Neural progenitor cell (in vitro differentiated cells): ENCODE measurements at regions not wholly inside any gene's neighbourhood (a gene's known extent, or its start where the extent isn't known, plus 50 kb on each side); places are given as distances from the start of the nearest gene placed in this dataset.

Source experiments
- DNase-seq: peaks from one replicate; pipeline ENCODE4 v3.0.0-alpha.2; 2016; ENCODE audit warnings: low spot score
- H2AFZ ChIP-seq: fragments of 200-600 bp; sonication (generic); replicated peaks from 2 replicates; pipeline ENCODE4 v1.6.1; 2016; ENCODE audit warnings: antibody characterized with exemption
- H3F3A ChIP-seq: fragments of 200-600 bp; sonication (generic); 2 replicates; pipeline ENCODE4 v1.6.1; 2016; ENCODE audit warnings: antibody characterized with exemption, low read depth
- H3K27ac ChIP-seq: fragments of 200-600 bp; sonication (generic); 2 replicates; pipeline ENCODE4 v1.5.1; 2016; ENCODE audit warnings: mild to moderate bottlenecking
- H3K27me3 ChIP-seq: fragments of 200-600 bp; sonication (generic); 2 replicates; pipeline ENCODE4 v1.6.1; 2016; ENCODE audit warnings: mild to moderate bottlenecking, moderate library complexity
- H3K36me3 ChIP-seq: fragments of 200-600 bp; sonication (generic); 2 replicates; pipeline ENCODE4 v1.5.1; 2016
- H3K4me1 ChIP-seq: fragments of 200-600 bp; sonication (generic); 2 replicates; pipeline ENCODE4 v1.6.1; 2016; ENCODE audit warnings: mixed run types
- H3K4me2 ChIP-seq: fragments of 200-600 bp; sonication (generic); 2 replicates; pipeline ENCODE4 v1.6.1; 2016
- H3K4me3 ChIP-seq: fragments of 200-600 bp; sonication (generic); 2 replicates; pipeline ENCODE4 v1.5.1; 2016
- H3K79me2 ChIP-seq: fragments of 200-600 bp; sonication (generic); 2 replicates; pipeline ENCODE4 v1.6.1; 2016; ENCODE audit warnings: low read depth
- H3K9ac ChIP-seq: fragments of 200-600 bp; sonication (generic); 2 replicates; pipeline ENCODE4 v1.6.1; 2016
- H3K9me3 ChIP-seq: fragments of 200-600 bp; sonication (generic); 2 replicates; pipeline ENCODE4 v1.5.1; 2016; ENCODE audit warnings: low read depth
- H4K20me1 ChIP-seq: fragments of 200-600 bp; sonication (generic); 2 replicates; pipeline ENCODE4 v1.6.1; 2016; ENCODE audit warnings: low read depth
- H3K27ac Mint-ChIP-seq: 3 replicates; pipeline ENCODE4 v1.8.0; 2021; ENCODE audit warnings: mixed read lengths
- H3K27me3 Mint-ChIP-seq: 2 replicates; pipeline ENCODE4 v1.8.0; 2022; ENCODE audit warnings: low read depth, mild to moderate bottlenecking, inconsistent platforms, moderate library complexity, mixed read lengths; ENCODE audit not compliant: insufficient read depth
- H3K36me3 Mint-ChIP-seq: 3 replicates; pipeline ENCODE4 v1.8.0; 2021; ENCODE audit warnings: mixed read lengths
- H3K4me1 Mint-ChIP-seq: 3 replicates; pipeline ENCODE4 v1.8.0; 2021; ENCODE audit warnings: mixed read lengths
- H3K4me3 Mint-ChIP-seq: 3 replicates; pipeline ENCODE4 v1.8.0; 2021; ENCODE audit warnings: mild to moderate bottlenecking, moderate library complexity, mixed read lengths
- H3K9me3 Mint-ChIP-seq: 3 replicates; pipeline ENCODE4 v1.8.0; 2020; ENCODE audit warnings: mixed read lengths
- EZH2 ChIP-seq: fragments of 200-600 bp; sonication (generic); IDR thresholded peaks from 2 replicates; pipeline ENCODE4 v1.6.1; 2017; ENCODE audit warnings: antibody characterized with exemption, mild to moderate bottlenecking, moderate library complexity
- EZH2phosphoT487 ChIP-seq: fragments of 200-600 bp; sonication (generic); IDR thresholded peaks from 2 replicates; pipeline ENCODE4 v1.6.1; 2017; ENCODE audit warnings: antibody characterized with exemption
- TF ChIP-seq, protein P1 (sequence below): fragments of 200-600 bp; sonication (generic); IDR thresholded peaks from 2 replicates; pipeline ENCODE4 v1.5.1; 2017; ENCODE audit warnings: antibody characterized with exemption, mild to moderate bottlenecking

DNA sequence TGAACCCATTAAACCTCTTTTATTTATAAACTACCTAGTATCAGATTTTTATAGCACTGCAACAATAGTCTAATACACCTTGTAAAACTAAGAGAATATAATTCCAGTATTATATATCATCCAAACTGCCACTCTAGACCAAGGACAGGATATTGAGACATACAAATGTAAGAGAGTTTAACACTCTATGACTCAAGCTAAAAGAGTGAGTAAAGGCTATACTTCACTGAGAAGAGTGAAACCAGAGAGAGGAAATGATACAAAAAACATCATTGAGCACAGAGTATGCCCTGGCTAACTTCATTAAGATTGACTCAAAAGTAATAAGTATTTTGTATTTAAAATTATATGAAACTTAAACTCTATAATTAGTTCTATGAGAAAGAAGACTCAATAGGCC lies 1951.9 kb upstream of the SEL1L start:
- no peaks in the 10 kb centered on the region for H3F3A ChIP-seq
- no peak overlapping the region for H3K4me2 ChIP-seq
- H3K36me3 Mint-ChIP-seq, result no peaks in the 10 kb centered on the region
- no peak overlapping the region for H2AFZ ChIP-seq
- H3K79me2 ChIP-seq, result no peaks in the 10 kb centered on the region
- no peaks in the 10 kb centered on the region for H3K36me3 ChIP-seq
- no peak overlapping the region for H3K27ac Mint-ChIP-seq
- H3K9me3 Mint-ChIP-seq, result no peaks in the 10 kb centered on the region
- no peak overlapping the region for H3K4me3 Mint-ChIP-seq
- no peaks in the 10 kb centered on the region for H3K27me3 Mint-ChIP-seq
- no peak overlapping the region for H3K27ac ChIP-seq
- TF ChIP-seq, protein P1, sequence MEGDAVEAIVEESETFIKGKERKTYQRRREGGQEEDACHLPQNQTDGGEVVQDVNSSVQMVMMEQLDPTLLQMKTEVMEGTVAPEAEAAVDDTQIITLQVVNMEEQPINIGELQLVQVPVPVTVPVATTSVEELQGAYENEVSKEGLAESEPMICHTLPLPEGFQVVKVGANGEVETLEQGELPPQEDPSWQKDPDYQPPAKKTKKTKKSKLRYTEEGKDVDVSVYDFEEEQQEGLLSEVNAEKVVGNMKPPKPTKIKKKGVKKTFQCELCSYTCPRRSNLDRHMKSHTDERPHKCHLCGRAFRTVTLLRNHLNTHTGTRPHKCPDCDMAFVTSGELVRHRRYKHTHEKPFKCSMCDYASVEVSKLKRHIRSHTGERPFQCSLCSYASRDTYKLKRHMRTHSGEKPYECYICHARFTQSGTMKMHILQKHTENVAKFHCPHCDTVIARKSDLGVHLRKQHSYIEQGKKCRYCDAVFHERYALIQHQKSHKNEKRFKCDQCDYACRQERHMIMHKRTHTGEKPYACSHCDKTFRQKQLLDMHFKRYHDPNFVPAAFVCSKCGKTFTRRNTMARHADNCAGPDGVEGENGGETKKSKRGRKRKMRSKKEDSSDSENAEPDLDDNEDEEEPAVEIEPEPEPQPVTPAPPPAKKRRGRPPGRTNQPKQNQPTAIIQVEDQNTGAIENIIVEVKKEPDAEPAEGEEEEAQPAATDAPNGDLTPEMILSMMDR, result no peak
- TF ChIP-seq EZH2phosphoT487 (no peak), EZH2 (no peak)
- H3K27me3 ChIP-seq, result no peaks in the 10 kb centered on the region
- H3K4me3 ChIP-seq, result no peak overlapping the region
- H3K4me1 ChIP-seq, result no peaks in the 10 kb centered on the region
- no peaks in the 10 kb centered on the region for H3K4me1 Mint-ChIP-seq
- H3K9me3 ChIP-seq, result no peaks in the 10 kb centered on the region
- no peak overlapping the region for H3K9ac ChIP-seq
- no peak for DNase-seq
- H4K20me1 ChIP-seq, result no peaks in the 10 kb centered on the region

DNA sequence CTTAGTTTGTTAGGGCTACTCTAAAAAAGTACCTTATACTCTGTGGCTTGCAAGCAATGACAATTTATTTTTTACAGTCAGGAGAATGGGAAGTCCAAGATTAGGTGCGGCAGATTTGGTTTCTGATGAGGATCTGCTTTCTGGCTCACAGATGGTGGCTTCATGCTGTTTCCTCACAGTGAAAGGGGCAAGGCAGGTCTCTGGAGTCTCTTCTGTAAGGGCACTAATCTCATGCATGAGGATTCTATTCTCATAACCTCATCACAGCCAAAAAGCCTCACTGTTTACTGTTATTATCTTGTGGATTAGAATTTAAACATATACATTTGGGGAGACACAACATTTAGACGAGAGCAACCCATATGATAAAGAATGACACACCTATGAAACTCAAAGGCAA lies 1957.4 kb upstream of the SEL1L start:
- no peaks in the 10 kb centered on the region for H3K36me3 Mint-ChIP-seq
- Histone ChIP-seq H3K4me3 (no peak overlapping the region), H3K9ac (no peak overlapping the region), H3K27me3 (no peaks in the 10 kb centered on the region), H3K4me2 (peak overlapping the region; percentile 38), H3K9me3 (no peaks in the 10 kb centered on the region), H3K27ac (no peak overlapping the region), H2AFZ (no peak overlapping the region), H3K36me3 (no peaks in the 10 kb centered on the region), H4K20me1 (no peaks in the 10 kb centered on the region), H3K79me2 (no peaks in the 10 kb centered on the region), H3K4me1 (no peaks in the 10 kb centered on the region), H3F3A (no peaks in the 10 kb centered on the region)
- peak; percentile 36 for DNase-seq
- H3K4me3 Mint-ChIP-seq, result no peak overlapping the region
- H3K4me1 Mint-ChIP-seq, result peaks cover 4% of the 10 kb centered on the region
- H3K9me3 Mint-ChIP-seq, result peaks cover 2% of the 10 kb centered on the region
- TF ChIP-seq EZH2phosphoT487, result no peak
- TF ChIP-seq EZH2, result no peak
- TF ChIP-seq, protein P1, result no peak
- H3K27ac Mint-ChIP-seq, result no peak overlapping the region
- no peaks in the 10 kb centered on the region for H3K27me3 Mint-ChIP-seq

DNA sequence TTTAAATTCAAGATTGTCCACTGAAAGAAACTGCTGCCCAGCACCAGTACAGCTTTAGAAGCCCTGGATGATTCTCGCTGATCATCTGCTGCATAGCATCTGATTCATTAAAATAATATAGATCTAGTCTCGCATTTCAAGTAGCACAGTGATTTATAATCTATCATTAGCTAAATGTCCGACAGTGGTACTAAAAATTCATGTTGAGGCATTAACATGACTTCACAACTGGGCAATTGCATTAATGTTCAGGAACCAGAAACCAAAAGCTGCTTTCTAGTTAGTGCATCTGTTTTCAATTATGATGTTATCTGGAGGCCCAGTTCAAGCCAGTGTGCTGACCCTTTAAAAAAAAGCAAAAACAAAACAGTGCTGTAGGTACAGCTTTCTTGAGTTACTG lies 1987.2 kb upstream of the SEL1L start:
- DNase-seq, result no peak
- H2AFZ ChIP-seq, result no peak overlapping the region
- no peak overlapping the region for H3K4me3 ChIP-seq
- Mint-ChIP-seq H3K36me3 (no peaks in the 10 kb centered on the region), H3K4me1 (no peaks in the 10 kb centered on the region), H3K27me3 (no peaks in the 10 kb centered on the region), H3K9me3 (no peaks in the 10 kb centered on the region), H3K27ac (no peak overlapping the region), H3K4me3 (no peak overlapping the region)
- no peaks in the 10 kb centered on the region for H3K79me2 ChIP-seq
- H3K27ac ChIP-seq, result no peak overlapping the region
- no peak overlapping the region for H3K9ac ChIP-seq
- H3K9me3 ChIP-seq, result no peaks in the 10 kb centered on the region
- H3K36me3 ChIP-seq, result no peaks in the 10 kb centered on the region
- H3K4me1 ChIP-seq, result no peaks in the 10 kb centered on the region
- no peaks in the 10 kb centered on the region for H3F3A ChIP-seq
- TF ChIP-seq EZH2, result no peak
- no peaks in the 10 kb centered on the region for H3K27me3 ChIP-seq
- no peaks in the 10 kb centered on the region for H4K20me1 ChIP-seq
- H3K4me2 ChIP-seq, result no peak overlapping the region

DNA sequence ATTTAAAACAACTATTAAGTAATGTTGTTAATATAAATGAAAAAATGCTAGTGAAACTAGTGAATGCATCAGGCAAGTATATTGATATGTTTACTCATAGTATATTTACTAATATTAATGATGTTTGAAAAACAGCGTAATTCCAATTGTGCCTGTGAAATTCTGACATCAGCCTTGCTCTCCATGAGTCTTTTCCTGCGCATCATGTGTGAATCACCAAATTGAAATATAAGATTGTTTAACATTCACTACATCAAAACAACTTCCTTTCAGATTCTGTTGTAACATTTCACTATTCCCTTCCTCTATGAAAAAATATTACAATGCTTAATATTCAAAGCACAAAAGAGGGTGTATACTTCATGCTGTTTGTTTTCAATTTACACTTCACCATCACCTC lies 1995.9 kb upstream of the SEL1L start:
- Histone ChIP-seq H3K36me3 (no peaks in the 10 kb centered on the region), H3K9ac (no peak overlapping the region), H3K4me2 (no peak overlapping the region), H3K4me1 (no peaks in the 10 kb centered on the region), H3K4me3 (no peak overlapping the region), H4K20me1 (no peaks in the 10 kb centered on the region), H3F3A (no peaks in the 10 kb centered on the region), H3K79me2 (no peaks in the 10 kb centered on the region), H2AFZ (no peak overlapping the region), H3K27ac (no peak overlapping the region), H3K27me3 (no peaks in the 10 kb centered on the region), H3K9me3 (no peaks in the 10 kb centered on the region)
- Mint-ChIP-seq H3K4me1 (no peaks in the 10 kb centered on the region), H3K36me3 (no peaks in the 10 kb centered on the region), H3K27me3 (peaks cover 3% of the 10 kb centered on the region), H3K27ac (no peak overlapping the region), H3K9me3 (no peaks in the 10 kb centered on the region), H3K4me3 (no peak overlapping the region)
- DNase-seq, result no peak
- TF ChIP-seq, protein P1, result no peak
- TF ChIP-seq EZH2 (no peak), EZH2phosphoT487 (no peak)
